Aorta (tissue), 5 donors: ENCODE measurements at regions not wholly inside any gene's neighbourhood (a gene's known extent, or its start where the extent isn't known, plus 50 kb on each side); places are given as distances from the start of the nearest gene placed in this dataset.
"Not testable (repeated sequence)": the region's sequence is repeated elsewhere in the genome, so short reads cannot be mapped to it uniquely, and the experiment has no call there.

Experiments
- ATAC-seq: fragments of 200-7000 bp; cut with Tn5 transposase; one replicate; pipeline ENCODE4 v1.9.1; 2022; ENCODE audit warnings: moderate library complexity; ENCODE audit not compliant: low FRiP score
- DNase-seq, 2 donors: peaks; one replicate each; pipeline ENCODE4 v3.0.0-alpha.2; 2020
- H3K27ac ChIP-seq, 2 donors: one replicate each; pipeline ENCODE4 v1.5.1; 2013; ENCODE audit warnings: low read length in 2 of 2, mild to moderate bottlenecking in 2 of 2, moderate library complexity in 2 of 2, control low read depth in 1 of 2, inconsistent platforms in 1 of 2, low read depth in 1 of 2
- H3K27me3 ChIP-seq, 2 donors: one replicate each; pipeline ENCODE4 v1.6.1; 2013; ENCODE audit warnings: control low read depth in 1 of 2, low read length in 1 of 2, mild to moderate bottlenecking in 1 of 2, moderate library complexity in 1 of 2; ENCODE audit not compliant: insufficient read depth in 2 of 2, control insufficient read depth in 1 of 2
- H3K36me3 ChIP-seq, 2 donors: one replicate each; pipeline ENCODE4 v1.6.1; 2013; ENCODE audit warnings: control low read depth in 1 of 2, low read length in 1 of 2, mild to moderate bottlenecking in 1 of 2; ENCODE audit not compliant: insufficient read depth in 2 of 2, control insufficient read depth in 1 of 2
- H3K4me1 ChIP-seq, 2 donors: one replicate each; pipeline ENCODE4 v1.6.1; 2013; ENCODE audit warnings: low read length in 2 of 2, control low read depth in 1 of 2, mild to moderate bottlenecking in 1 of 2, moderate library complexity in 1 of 2; ENCODE audit not compliant: insufficient read depth in 2 of 2, control insufficient read depth in 1 of 2
- H3K4me3 ChIP-seq, 2 donors: one replicate each; pipeline ENCODE4 v1.5.1; 2013; ENCODE audit warnings: low read length in 2 of 2, control low read depth in 1 of 2, mild to moderate bottlenecking in 1 of 2
- H3K9me3 ChIP-seq: one replicate; pipeline ENCODE4 v1.6.1; 2013; ENCODE audit warnings: mild to moderate bottlenecking, low read length; ENCODE audit not compliant: control insufficient read depth
- WGBS, 2 donors: extraction: QIAGEN DNeasy Blood & Tissue Kit; methylation state at CpG; one replicate each; pipeline ENCODE4 v1.1.7; 2013; 5-methylcytosine and 5-hydroxymethylcytosine counted together
- intact Hi-C, 2 donors: fragments of 100-400 bp; cut with DNase I; formaldehyde crosslinking; loops; one replicate each; pipeline versions ENCODE4 v1.14.2 to v1.15.0; 2022
- donor health status: healthy with polysubstance abuse.
- donor health status: Bipolar disorder and iron deficiency.
- donor health status: DM: no; HTN: no; CAD: no.
- donor health status: DM: no; HTN: no; CAD: no.
- donor health status: DM: yes; HTN: yes; CAD: no.

GRCh38 chr2:184057910-184058309, 540.4 kb upstream of the ZNF804A start:
- 88 to 94% methylated on average over 4 of the region's 4 CpGs for WGBS, 2 donors
- H3K9me3 ChIP-seq: no peaks in the 10 kb centered on the region
- no peaks in the 10 kb centered on the region for H3K4me1 ChIP-seq
- no peaks in the 10 kb centered on the region for H3K36me3 ChIP-seq
- no peak for DNase-seq
- H3K4me3 ChIP-seq: no peak overlapping the region
- no peak overlapping the region for H3K27ac ChIP-seq
- H3K27me3 ChIP-seq: no peaks in the 10 kb centered on the region
- ATAC-seq: no peak
- intact Hi-C loops: no loop called here

DNA sequence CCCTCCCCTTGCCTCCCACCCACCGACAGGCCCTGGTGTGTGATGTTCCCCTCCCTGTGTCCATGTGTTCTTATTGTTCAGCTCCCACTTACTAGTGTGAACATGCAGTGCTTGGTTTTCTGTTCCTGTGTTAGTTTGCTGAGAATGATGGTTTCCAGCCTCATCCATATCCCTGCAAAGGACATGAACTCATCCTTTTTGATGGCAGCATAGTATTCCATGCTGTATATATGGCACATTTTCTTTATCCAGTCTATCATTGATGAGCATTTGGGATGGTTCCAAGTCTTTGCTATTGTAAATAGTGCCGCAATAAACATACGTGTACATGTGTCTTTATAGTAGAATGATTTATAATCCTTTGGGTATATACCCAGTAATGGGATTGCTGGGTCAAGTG, 538.1 kb upstream of the ZNF804A start:
- 94 to 97% methylated on average over 3 of the region's 3 CpGs for WGBS, 2 donors
- H3K27me3 ChIP-seq, H3K9me3 ChIP-seq, H3K4me1 ChIP-seq, H3K36me3 ChIP-seq, H3K27ac ChIP-seq, H3K4me3 ChIP-seq, DNase-seq, ATAC-seq, intact Hi-C loops: not testable (repeated sequence)

DNA sequence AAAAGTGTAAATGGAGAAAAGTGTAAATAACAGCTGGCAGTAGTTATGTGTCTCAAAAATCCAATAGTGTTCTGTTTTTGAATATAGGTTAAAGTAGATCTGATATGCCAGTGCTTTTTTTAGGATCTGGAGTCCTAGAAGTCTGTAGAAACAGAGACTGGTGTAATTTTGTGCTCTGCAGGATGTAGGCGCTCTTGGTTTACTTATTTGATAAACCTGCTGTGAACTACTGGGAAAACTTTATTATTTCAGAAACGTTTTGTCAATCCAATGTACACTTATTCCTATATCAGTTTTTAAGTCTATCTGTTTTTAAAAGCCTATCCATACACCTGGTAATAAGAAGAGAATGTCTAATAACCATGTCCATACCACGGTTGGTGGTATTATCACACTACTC, 530.8 kb upstream of the ZNF804A start:
- no peaks in the 10 kb centered on the region for H3K9me3 ChIP-seq
- ATAC-seq (no peak), DNase-seq (no peak)
- H3K4me1 ChIP-seq: no peaks in the 10 kb centered on the region
- intact Hi-C loops: no loop called here
- H3K36me3 ChIP-seq: no peaks in the 10 kb centered on the region
- H3K27ac ChIP-seq: no peak overlapping the region
- no peaks in the 10 kb centered on the region for H3K27me3 ChIP-seq
- 56 to 58% methylated on average over 3 of the region's 3 CpGs for WGBS, 2 donors
- H3K4me3 ChIP-seq: no peak overlapping the region

GRCh38 chr2:184072470-184072869, 525.9 kb upstream of the ZNF804A start:
- Histone ChIP-seq H3K27ac (no peak overlapping the region), H3K27me3 (no peaks in the 10 kb centered on the region), H3K36me3 (no peaks in the 10 kb centered on the region), H3K4me3 (no peak overlapping the region), H3K9me3 (no peaks in the 10 kb centered on the region), H3K4me1 (no peaks in the 10 kb centered on the region)
- ATAC-seq: no peak
- no peak for DNase-seq
- intact Hi-C loops: no loop called here
- 72 to 77% methylated on average over 2 of the region's 2 CpGs for WGBS, 2 donors

- no peaks in the 10 kb centered on the region for H3K4me1 ChIP-seq
- H3K27ac ChIP-seq: no peak overlapping the region
- 82 to 91% methylated on average over 2 of the region's 2 CpGs for WGBS, 2 donors
- H3K36me3 ChIP-seq: no peaks in the 10 kb centered on the region
- no peaks in the 10 kb centered on the region for H3K9me3 ChIP-seq
- ATAC-seq (no peak), DNase-seq (no peak)
- no peaks in the 10 kb centered on the region for H3K27me3 ChIP-seq
- H3K4me3 ChIP-seq: no peak overlapping the region
- intact Hi-C loops: no loop called here
These were observed 519.8 kb upstream of the ZNF804A start for GRCh38 chr2:184078496-184078895.

- no peaks in the 10 kb centered on the region for H3K27me3 ChIP-seq
- no peak for ATAC-seq
- 64 to 66% methylated on average over 3 of the region's 3 CpGs for WGBS, 2 donors
These were observed 506.9 kb upstream of the ZNF804A start for GRCh38 chr2:184091456-184091855.

DNA sequence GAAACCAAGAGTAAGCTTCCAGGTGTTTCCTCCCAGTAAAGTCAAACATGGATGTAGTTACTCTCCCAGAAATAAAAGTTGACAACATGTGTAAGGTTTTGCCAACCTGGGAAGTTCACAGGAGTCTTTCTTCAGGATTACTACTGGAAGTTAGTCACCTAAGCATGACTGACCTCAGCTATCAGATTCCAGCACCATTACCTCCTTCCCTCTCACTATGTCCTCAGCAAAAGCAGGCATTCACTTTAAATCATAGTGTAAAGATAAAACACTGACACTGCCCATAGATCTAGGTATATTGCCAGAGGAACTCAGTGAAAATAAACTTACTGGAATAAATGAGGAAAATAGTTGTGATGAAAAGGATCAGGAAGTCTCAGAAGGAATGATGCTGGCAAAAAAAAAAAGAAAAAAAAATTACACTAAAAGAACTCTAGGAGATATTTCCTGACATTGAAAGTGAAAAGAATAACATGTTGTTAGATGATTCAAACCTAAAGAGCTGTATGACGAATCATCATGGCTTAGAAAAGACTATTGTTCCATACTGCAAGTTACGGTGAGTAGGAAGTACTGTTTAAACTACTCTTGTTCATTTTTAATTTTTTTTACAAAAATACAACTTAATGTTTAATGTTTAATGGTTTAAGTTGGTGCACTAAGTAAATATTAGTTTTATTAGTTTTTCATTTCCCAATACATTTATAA, 484.5 kb upstream of the ZNF804A start:
- intact Hi-C loops: no loop called here
- WGBS, 2 donors: 72 to 76% methylated on average over 2 of the region's 2 CpGs
- Histone ChIP-seq H3K36me3 (no peaks in the 10 kb centered on the region), H3K27me3 (no peaks in the 10 kb centered on the region), H3K9me3 (no peaks in the 10 kb centered on the region), H3K4me3 (no peak overlapping the region), H3K4me1 (no peaks in the 10 kb centered on the region), H3K27ac (no peak overlapping the region)
- ATAC-seq (no peak), DNase-seq (no peak)

More at GRCh38 chr2:184091456-184091855, 506.9 kb upstream of the ZNF804A start:
- intact Hi-C loops: no loop called here
- Histone ChIP-seq H3K4me3 (no peak overlapping the region), H3K4me1 (no peaks in the 10 kb centered on the region), H3K27ac (no peak overlapping the region), H3K9me3 (no peaks in the 10 kb centered on the region), H3K36me3 (no peaks in the 10 kb centered on the region)
- DNase-seq: no peak

DNA sequence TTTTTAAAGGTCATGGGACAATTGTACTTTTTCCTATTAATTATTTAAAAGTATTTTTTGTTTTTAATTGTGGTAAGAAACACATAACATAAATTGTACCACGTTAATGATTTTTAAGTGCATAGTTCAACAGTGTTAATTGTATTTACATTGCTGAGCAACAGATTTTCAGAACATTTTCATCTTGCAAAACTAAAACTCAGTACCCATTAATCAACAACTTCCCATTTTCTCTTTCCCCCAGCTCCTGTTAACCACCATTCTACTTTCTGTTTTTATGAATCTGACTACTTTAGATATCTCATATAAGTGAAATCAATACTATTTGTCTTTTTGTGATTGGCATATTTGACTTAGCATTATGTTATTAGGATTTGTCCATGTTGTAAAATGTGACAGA, 483.9 kb upstream of the ZNF804A start:
- ATAC-seq: no peak
- Histone ChIP-seq H3K27ac (no peak overlapping the region), H3K9me3 (no peaks in the 10 kb centered on the region), H3K4me1 (no peaks in the 10 kb centered on the region), H3K36me3 (no peaks in the 10 kb centered on the region), H3K4me3 (no peak overlapping the region), H3K27me3 (no peaks in the 10 kb centered on the region)
- 44 to 48% methylated on average over 1 of the region's 1 CpG for WGBS, 2 donors
- DNase-seq: no peak
- intact Hi-C loops: no loop called here

- Histone ChIP-seq H3K4me1 (no peaks in the 10 kb centered on the region), H3K4me3 (no peak overlapping the region), H3K36me3 (no peaks in the 10 kb centered on the region), H3K27me3 (no peaks in the 10 kb centered on the region), H3K27ac (no peak overlapping the region), H3K9me3 (no peaks in the 10 kb centered on the region)
- 83 to 92% methylated on average over 1 of the region's 1 CpG for WGBS, 2 donors
- ATAC-seq: no peak
- intact Hi-C loops: no loop called here
- DNase-seq: no peak
These were observed 478.1 kb upstream of the ZNF804A start for GRCh38 chr2:184119989-184120800.
